HG03571 (cell line): ENCODE measurements at regions not wholly inside any gene's neighbourhood (a gene's known extent, or its start where the extent isn't known, plus 50 kb on each side); places are given as distances from the start of the nearest gene placed in this dataset.
"Not testable (repeated sequence)": the region's sequence is repeated elsewhere in the genome, so short reads cannot be mapped to it uniquely, and the experiment has no call there.

ENCODE experiments used
- ATAC-seq: cut with Tn5 transposase; IDR thresholded peaks from one replicate; pipeline ENCODE4 v1.9.1; 2021; ENCODE audit not compliant: unreplicated experiment

DNA sequence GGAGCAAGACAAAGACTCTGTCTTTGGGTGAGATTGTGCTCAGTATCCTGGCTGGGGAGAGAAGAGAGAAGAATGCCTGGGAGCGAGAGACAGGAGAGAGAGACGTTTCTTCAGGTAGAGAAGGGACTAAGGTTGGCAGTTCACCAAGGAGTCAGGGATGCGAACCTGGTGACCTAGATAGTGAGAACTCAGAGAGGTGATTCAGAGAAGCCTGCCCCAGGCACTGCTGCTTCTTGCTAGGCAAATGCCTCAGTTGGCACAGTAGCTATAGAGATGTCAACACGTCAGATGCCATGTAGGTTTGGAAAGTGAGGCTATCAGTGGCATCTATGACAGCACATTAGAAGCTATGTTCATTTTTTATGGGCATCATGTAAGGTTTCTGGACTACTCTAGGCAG is 231.6 kb upstream of the VLDLR start:
- ATAC-seq = no peak

DNA sequence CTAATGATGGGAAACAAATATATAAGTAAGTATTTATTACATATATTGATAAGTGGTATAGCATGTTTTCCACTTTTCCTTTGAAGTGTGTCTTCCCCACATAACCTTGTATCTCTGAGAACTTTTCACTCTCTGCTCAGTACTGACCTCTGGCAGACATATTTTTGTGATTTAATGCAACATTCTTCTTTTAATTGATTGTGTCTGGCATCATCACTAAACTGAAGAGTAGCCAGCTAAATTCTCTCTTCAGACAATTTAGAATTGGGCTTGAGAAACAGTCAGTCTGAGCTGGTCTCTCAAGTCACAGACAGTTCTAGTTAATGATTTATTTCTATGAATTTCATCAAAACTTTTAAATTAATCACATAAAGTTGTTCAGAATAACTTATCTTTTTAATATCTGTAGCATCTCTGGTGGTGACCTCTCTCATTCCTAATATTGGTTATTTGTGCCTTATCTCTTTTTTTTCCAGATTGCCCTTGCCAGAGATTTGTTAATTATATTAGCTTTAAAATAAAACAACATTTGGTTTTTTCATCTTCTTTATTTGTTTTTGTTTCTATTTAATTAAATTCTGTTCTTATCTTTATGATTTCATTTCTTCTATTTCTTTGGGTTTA is 230.0 kb upstream of the VLDLR start:
- not testable (repeated sequence) for ATAC-seq

DNA sequence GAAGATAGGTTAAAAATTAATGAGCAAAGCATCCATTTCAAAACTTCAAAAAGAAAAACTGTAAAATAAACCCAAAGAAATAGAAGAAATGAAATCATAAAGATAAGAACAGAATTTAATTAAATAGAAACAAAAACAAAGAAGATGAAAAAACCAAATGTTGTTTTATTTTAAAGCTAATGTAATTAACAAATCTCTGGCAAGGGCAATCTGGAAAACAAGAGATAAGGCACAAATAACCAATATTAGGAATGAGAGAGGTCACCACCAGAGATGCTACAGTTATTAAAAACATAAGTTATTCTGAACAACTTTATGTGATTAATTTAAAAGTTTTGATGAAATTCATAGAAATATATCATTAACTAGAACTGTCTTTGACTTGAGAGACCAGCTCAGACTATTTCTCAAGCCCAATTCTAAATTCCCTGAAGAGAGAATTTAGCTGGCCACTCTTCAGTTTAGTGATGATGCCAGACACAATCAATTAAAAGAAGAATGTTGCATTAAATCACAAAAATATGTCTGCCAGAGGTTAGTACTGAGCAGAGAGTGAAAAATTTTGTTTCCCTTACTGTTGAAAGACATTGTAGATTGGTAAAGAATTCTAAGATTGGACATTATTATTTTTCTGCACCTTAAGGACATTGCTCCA is 227.4 kb upstream of the VLDLR start:
- ATAC-seq = not testable (repeated sequence)

DNA sequence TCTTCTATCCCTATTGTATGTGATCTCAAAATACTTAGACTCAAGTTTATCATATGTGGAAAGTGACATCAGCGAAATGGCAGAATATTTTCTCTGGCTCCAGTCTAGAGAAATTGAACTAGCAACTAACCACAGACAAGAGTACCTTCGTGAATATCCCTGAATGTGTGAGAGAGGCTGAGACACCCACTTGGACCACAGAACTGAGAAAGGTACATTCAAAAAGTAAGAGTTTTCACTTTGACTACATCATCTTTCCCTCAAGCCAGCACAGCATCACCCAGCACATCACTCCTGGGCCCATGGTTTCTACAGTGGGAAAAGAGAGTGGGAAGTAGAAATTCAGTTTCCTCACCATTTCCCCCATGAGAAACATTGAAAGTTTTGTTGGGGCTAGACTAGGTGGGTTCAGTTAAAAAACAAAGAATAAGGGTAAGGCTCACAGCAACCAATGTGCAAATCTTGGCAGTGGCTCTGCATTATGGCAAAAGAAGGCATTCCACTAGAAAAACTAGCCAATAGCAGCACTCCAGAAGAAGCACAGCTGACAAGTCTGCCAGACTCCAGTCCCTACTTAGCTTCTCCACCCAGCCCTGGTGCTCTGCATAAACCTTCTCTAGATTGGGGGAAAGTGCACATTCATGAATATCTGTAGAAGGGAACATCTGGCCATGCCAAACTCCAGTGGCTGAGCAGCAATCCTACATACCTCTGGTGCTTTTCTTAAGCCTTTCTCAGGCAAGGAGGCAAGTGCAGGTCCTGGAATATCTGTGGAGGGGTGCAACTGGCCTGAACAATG is 225.6 kb upstream of the VLDLR start:
- no peak for ATAC-seq

DNA sequence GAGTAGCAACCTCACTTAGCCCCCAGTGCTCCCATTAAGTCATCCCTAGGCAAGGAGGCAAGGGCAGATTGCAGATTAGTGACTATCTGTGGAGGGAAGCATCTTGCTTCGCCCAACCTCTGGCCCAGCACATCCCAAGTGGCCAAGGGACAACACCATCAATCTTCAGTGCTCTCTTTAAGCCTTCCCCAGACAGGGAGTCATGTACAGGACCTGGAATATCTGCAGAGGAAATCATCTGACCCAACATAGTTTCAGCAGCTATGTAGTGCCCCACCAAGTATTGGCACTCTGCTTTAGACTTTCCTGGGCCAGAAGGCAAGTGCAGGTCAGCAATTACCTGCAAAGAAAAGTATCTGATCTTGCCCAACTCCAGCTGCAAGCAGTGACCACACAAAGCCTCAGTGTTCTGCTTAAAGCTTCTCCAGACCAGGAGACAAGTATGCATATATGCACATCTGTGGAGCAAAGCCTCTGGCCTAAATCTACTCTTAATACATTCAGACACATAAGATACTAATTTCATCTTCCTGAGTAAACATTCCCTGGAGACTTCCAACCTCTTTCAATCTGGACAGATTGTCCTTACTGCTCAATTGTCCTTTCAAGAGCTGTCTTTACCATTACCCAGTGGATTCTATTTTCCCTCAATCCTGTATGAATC is 224.8 kb upstream of the VLDLR start:
- ATAC-seq = no peak

DNA sequence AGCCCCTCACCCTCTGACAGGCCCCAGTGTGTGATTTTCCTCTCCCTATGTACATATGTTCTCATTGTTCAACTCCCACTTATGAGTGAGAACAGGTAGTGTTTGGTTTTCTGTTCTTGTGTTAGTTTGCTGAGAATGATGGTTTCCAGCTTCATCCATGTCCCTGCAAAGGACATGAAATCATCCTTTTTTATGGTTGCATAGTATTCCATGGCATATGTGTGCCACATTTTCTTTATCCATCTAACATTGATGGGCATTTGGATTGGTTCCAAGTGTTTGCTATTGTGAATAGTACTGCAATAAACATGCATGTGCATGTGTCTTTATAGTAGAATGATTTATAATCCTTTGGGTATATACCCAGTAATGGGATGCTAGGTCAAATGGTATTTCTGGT is 223.7 kb upstream of the VLDLR start:
- ATAC-seq = not testable (repeated sequence)

DNA sequence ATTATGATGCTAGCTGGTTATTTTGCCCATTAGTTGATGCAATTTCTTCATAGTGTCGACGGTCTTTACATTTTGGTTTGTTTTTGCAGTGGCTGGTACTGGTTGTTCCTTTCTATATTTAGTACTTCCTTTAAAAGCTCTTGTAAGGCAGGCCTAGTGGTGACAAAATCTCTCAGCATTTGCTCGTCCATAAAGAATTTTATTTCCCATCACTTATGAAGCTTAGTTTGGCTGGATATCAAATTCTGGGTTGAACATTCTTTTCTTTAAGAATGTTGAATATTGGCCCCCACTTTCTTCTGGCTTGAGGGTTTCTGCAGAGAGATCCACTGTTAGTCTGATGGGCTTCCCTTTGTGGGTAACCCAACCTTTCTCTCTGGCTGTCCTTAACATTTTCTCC is 219.8 kb upstream of the VLDLR start:
- ATAC-seq = not testable (repeated sequence)

DNA sequence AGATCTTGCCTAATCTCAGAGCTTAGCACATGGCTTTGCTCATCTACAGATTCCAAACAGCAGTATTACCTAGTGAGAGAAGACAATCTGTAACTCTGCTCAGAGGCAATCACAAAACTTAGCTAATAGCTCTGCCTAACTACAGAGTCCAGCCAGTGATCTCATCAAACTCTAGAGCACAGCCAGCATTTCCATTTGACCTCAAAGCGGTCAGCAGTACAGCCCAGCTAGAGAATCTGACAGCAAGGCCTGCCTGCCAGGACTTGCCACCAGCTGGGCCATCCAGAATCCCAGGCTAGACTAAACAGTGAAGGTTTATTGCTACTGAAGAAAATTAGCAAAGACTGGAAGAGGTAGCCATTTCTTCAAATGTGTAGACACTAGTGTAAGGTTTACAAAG is 217.9 kb upstream of the VLDLR start:
- no peak for ATAC-seq

DNA sequence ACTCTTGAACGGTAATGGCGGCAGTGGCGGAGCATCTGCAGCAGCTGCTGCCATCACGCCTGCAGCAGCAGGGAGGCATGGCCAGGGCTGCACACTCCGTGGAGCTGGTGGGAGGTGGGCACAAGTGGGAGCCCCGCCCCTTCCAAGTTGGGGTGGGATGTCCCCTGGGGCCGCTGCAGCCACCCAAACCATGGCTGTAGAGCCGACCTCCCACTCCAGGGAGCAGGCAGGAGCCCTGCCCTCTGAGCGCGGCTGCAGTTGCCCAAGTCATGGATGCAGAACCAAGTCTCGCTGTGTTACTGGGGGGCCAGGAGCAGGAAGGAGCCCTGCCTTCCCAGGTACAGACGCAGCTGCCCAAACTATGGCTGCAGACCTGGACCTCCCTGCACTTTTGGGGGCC is 215.3 kb upstream of the VLDLR start:
- ATAC-seq = no peak

DNA sequence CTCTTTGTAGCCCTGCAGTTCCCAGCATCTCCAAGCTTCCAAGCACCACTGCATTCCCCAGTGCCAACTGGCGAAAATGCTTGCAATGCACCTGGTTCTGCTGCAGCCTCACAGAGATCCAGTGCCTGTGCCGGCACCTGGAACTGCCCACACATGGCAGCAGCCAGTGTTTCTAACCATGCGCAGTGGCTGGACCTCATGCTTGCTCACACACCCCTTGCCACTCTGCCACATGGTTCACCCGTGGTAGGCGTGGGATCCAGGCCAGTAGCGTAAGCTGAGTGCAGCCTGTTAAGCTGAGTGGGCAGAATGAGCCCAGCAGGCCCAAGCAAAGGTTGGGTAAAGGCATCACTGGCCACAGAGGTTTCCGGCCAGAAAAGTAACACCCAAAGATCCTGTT is 214.1 kb upstream of the VLDLR start:
- ATAC-seq = no peak

DNA sequence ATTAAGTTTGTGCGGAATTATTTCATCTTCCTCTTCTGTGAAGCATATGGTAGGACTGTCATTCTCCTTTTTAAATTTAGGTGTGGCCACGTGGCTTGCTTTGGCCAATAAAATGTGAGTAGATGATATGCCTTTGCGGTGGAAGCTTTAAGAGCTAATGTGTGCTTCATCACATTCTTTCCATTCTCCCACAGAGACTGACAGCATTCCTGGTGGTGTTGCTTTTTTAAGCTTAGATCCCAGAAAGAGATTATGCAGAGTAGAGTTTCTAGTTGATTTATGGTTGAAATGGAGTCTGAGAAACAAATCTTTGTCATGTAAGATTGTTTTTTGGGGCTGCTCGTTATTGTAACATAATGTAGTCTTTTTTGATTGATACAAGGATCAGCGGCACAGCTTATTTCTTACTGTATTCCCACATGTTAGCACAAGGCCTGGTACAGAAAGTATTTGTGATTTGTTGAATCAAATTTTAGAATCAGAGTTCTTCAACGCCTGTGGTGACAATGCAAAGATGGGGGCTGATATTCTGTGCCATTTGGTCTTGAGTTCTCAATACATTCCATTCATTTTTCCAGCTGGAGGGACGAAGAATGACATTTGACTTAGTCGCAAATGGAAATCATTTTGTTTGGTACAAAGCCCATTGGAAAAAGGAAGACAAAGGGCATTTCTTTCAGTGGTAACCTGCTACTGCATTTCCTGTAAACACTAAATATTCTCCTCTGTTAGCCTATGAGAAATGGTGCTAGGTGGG is 209.9 kb upstream of the VLDLR start:
- no peak for ATAC-seq

DNA sequence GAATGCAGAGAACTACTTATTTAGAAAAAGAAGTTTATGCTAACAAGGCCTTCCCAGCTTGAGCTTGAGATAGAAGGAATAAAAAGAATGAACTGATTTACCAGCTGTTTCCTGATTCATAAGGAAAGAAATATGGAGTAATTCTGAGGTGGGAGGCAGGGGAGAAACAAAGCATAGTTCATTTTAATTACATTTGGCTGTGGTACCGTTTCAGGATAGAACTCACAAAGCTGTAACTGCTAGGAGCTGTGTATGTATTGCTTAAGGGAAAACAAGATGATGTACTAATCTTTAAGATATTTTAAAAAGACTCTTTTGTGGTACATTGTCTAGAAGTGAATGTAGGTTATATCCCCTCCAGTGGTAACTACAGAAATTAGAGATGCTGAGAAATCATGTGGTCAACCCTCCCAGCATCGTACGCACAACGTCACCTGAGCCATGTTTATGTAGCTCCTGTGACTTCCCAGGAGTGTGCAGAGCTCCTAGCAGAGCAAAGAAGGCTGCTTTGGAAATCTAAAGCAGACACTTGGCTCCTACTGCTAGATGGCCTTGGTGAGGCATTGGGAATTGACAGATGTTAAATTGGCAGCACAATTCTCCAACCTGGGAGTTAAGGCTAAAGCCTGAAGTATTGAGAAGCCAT is 208.3 kb upstream of the VLDLR start:
- ATAC-seq = no peak

DNA sequence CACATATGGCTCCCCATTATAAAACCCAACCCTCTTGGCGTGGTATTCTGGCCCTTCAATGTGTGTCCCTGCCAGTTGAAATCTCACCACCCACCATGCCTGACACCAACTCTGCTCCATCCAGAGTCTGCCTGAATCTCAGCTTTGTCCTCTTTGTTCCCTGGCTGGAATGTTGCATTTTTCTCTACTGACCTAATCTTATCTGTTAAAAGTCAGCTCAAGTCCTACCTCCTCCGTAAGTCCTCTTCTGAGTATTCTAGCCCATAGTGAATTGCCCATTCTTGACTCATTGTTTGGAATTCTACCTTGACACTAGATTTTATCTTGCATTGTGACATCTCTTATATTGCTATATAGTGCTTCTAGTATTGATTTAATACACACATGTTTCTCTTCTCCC is 207.1 kb upstream of the VLDLR start:
- no peak for ATAC-seq

DNA sequence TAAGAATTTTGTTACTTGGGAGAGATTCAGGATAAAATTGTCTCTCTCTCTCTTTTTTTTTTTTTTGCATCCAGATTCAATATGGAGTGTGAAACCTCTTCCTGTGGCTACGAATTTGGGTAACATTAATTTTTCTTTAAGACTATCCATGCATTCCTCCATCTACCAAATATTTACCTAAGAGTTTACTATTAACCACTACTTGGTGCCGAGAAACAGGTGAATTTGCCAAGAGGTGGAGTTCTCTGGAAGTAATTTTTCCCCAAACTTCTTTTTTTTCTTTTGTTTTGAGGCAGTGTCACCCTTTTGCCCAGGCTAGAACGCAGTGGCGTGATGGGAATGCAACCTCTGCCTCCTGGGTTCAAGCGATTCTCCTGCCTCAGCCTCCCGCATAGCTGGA is 206.3 kb upstream of the VLDLR start:
- no peak for ATAC-seq

DNA sequence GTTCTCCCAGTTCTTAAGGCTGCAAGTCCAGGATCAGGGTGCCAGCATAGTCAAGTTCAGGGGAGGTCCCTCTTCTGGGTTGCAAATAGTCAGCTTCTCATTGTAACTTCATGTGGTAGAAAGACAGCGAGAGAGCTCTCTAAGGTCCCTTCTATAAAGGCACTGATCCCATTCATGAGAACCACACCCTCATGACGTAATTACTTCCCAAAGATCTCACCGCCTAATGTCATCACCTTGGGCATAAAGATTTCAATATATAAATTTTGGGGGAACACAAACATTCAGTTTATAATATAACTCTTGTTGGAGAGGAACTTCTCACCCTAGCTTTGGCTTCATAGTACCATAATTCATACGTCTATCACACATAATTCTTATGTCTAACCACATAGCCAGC is 203.9 kb upstream of the VLDLR start:
- ATAC-seq = no peak

DNA sequence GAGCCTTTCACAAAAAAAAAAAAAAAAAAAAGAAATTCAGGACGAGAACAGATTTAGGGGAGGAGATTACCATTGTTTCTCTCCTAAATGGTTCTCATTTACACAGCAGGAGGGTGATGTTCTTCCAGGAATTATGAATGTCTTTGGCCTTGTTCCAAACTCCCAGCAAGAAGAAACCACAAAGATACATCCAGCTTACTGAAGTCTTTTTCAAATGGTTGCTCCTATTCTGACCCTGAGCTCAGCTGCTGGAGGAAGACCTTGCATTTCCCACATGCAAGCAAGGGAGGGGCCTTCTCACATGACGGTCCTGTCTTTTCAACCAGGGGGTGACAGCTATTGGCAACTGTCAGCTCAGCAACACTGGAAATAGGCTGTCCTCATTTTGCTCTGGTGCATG is 203.0 kb upstream of the VLDLR start:
- ATAC-seq = no peak

DNA sequence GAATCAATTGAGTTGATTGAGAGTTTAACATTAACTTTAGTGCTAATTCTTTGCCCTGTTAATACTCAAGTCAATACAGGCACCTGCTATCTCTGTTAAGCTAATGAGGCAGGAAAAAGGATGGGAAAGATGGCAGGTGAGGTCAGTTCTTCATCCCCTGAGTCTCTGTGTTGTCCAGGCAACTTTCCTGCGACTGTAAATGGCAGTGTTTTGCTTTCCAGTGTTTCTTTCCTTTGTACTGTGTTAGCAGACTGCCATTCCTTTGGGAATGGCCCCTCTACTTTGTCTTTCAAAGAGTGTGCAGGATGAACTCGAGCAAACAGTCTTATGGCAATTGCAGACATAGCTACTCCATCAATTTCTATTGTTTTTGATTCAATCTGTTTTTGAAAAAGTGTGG is 202.2 kb upstream of the VLDLR start:
- ATAC-seq = no peak

DNA sequence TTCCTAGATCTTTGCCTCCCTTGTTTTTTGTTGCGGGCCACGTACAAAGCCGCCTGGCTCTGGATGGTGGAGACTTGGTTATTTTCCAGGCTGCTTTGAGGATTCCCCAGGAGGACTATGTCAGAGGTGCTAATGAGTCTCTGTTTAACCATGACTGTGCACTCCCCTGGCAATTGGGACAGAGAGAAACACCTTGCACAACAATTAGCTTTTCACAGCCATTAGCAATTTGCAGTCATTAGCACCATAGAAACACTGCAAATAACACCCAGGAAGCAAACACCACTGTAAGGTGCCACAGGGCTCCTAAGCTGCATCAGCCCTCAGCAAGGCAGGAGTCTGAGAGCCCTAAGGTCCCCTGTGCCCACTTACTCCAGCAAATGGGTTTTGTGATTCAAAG is 201.0 kb upstream of the VLDLR start:
- ATAC-seq = no peak

DNA sequence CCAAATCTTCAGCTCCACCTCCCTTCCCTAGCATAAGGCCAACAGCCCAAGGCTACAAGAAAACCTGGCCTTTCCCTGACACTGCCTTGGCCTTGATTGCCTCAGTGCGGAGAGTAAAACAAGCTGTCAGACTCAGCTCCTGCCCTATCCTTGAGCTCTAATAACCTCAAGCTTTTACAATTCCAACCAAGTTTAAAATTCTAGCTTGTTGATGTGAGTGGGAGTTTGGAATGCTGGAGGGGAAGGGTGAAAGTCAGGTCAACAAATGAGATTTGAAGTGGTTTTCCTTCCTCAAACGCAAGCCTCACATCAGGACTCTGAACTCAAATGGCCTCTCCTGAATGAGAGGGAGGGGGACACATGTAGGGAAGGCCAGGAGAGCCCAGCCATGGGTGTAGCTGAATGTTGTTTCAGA is 197.0 kb upstream of the VLDLR start:
- ATAC-seq = no peak

DNA sequence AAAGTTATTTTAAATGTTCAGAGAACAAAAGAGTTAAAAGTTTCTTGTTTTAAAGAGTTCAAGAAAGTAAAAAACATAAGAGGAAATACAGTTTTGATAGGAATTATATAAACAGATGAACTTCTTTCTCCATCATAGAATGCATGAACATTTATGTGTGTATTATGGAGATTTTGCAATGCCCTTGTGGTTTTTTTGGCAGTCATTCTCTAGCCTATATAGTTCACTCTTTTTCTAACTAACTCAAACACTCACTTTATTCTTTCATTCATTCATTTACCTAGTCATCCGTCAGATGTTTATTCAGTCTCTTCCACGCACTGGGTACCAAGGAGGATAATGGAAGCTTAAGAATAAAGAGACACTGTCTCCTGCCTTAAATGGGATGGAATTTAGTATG is 195.9 kb upstream of the VLDLR start:
- no peak for ATAC-seq
